ENCODE measurements at regions not wholly inside any gene's neighbourhood (a gene's known extent, or its start where the extent isn't known, plus 50 kb on each side); places are given as distances from the start of the nearest gene placed in this dataset.

- H3K4me3 ChIP-seq (ENCODE audit: low read depth, low read length): no peak overlapping the region
- no peak for DNase-seq (ENCODE audit: low read depth)
- no peak for TF ChIP-seq CTCF (IDR thresholded peaks at IDR 0.05; ENCODE audit: low read depth, low read length, missing control alignments)
Observed at GRCh38 chr3:34175636-34176176, 377.3 kb downstream of the PDCD6IP start.

DNA sequence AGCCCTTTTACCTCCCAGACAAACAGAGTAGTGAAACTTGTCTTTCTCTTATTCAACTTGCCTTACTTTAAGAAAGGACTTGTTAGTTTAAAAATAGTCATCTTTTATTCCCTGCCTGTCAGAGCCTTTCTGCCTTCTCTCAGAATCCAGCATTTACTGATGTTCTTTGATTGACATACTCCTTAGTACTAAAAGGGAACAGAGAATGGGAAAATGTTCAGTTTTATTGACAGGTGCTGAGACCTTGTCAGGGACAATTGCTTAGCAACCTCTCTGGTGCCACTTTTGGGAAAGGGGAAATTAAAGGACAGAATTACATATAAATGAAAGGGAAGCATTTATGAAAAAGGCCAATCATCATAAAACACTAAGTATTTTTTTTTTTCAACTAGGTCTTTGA, 378.3 kb downstream of the PDCD6IP start:
- no peak for TF ChIP-seq CTCF (IDR thresholded peaks at IDR 0.05; ENCODE audit: low read depth, low read length, missing control alignments)
- DNase-seq (ENCODE audit: low read depth): no peak
- no peak overlapping the region for H3K4me3 ChIP-seq (ENCODE audit: low read depth, low read length)

DNA sequence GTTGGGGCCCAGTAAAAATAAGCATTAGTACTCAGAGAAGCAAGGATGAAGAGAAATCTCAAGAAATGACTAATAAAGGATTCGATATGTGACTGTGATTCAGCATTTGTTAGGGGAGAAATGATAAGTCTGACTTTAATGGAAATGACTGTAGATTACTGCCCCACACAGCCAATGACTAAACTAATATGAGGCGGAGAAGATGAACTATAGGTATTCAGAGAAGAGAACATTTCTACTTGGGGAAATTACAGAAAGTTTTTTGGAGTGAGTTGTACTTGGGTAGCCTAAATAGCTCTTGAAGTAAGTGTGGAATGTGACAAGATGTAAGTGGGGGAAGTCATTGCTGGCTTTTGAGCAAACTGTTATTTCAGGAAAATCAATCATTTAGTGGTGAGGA, 380.0 kb downstream of the PDCD6IP start:
- H3K4me3 ChIP-seq (ENCODE audit: low read depth, low read length): no peak overlapping the region
- no peak for TF ChIP-seq CTCF (IDR thresholded peaks at IDR 0.05; ENCODE audit: low read depth, low read length, missing control alignments)
- no peak for DNase-seq (ENCODE audit: low read depth)

GRCh38 chr3:34179716-34180115, 381.3 kb downstream of the PDCD6IP start:
- no peak overlapping the region for H3K4me3 ChIP-seq (ENCODE audit: low read depth, low read length)
- no peak for TF ChIP-seq CTCF (IDR thresholded peaks at IDR 0.05; ENCODE audit: low read depth, low read length, missing control alignments)
- DNase-seq (ENCODE audit: low read depth): no peak

DNA sequence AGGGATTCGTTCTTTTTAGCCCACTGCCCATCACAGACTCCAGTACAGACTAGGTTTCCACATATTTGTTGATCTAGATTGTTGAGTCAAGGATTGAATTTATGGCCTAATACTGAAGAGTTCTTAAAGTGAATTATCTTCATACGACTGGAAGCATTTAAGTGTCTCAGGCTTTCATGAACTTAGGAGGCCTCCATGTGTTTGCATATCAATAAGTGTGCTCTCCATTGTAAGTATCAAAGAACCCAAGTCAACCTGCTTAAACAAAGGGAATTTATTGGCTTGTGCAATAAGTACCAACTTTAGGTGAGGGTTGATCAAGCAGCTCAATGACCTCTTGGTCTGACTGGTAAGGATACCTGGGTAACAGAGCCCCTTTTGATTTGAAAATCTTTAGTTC, 382.1 kb downstream of the PDCD6IP start:
- no peak overlapping the region for H3K4me3 ChIP-seq (ENCODE audit: low read depth, low read length)
- no peak for DNase-seq (ENCODE audit: low read depth)
- no peak for TF ChIP-seq CTCF (IDR thresholded peaks at IDR 0.05; ENCODE audit: low read depth, low read length, missing control alignments)

GRCh38 chr3:34183114-34183513, 384.7 kb downstream of the PDCD6IP start:
- DNase-seq (ENCODE audit: low read depth): no peak
- no peak overlapping the region for H3K4me3 ChIP-seq (ENCODE audit: low read depth, low read length)
- TF ChIP-seq CTCF (IDR thresholded peaks at IDR 0.05; ENCODE audit: low read depth, low read length, missing control alignments): no peak

- no peak for DNase-seq (ENCODE audit: low read depth)
- no peak overlapping the region for H3K4me3 ChIP-seq (ENCODE audit: low read depth, low read length)
- TF ChIP-seq CTCF (IDR thresholded peaks at IDR 0.05; ENCODE audit: low read depth, low read length, missing control alignments): no peak
Observed at GRCh38 chr3:34183611-34184340, 385.3 kb downstream of the PDCD6IP start.

All from GM12864 (cell line).